IPS-18a (cell line): ENCODE measurements at regions not wholly inside any gene's neighbourhood (a gene's known extent, or its start where the extent isn't known, plus 50 kb on each side); places are given as distances from the start of the nearest gene placed in this dataset.

Experiments
- H3K27ac ChIP-seq: one replicate; pipeline ENCODE4 v1.5.1; 2013; ENCODE audit warnings: low read length
- H3K27me3 ChIP-seq: one replicate; pipeline ENCODE4 v1.6.1; 2013; ENCODE audit warnings: mild to moderate bottlenecking, low read length; ENCODE audit not compliant: control insufficient read depth, insufficient read depth
- H3K36me3 ChIP-seq: one replicate; pipeline ENCODE4 v1.6.1; 2013; ENCODE audit warnings: low read depth, low read length; ENCODE audit not compliant: control insufficient read depth
- H3K4me1 ChIP-seq: one replicate; pipeline ENCODE4 v1.6.1; 2013; ENCODE audit warnings: low read depth, low read length; ENCODE audit not compliant: control insufficient read depth
- H3K4me3 ChIP-seq: one replicate; pipeline ENCODE4 v1.5.1; 2013; ENCODE audit warnings: low read length
- H3K9ac ChIP-seq: one replicate; pipeline ENCODE4 v1.6.1; 2013; ENCODE audit warnings: mild to moderate bottlenecking, low read length, moderate library complexity
- H3K9me3 ChIP-seq: one replicate; pipeline ENCODE4 v1.6.1; 2013; ENCODE audit warnings: low read depth, low read length; ENCODE audit not compliant: control insufficient read depth

GRCh38 chr7:46369933-46370654 is 449.0 kb upstream of the IGFBP3 start:
- Histone ChIP-seq H3K36me3 (no peaks in the 10 kb centered on the region), H3K27me3 (no peaks in the 10 kb centered on the region), H3K9me3 (peaks cover 3% of the 10 kb centered on the region), H3K4me1 (no peaks in the 10 kb centered on the region), H3K4me3 (no peak overlapping the region), H3K9ac (no peak overlapping the region), H3K27ac (no peak overlapping the region)

GRCh38 chr7:46368871-46369270 is 447.8 kb upstream of the IGFBP3 start:
- Histone ChIP-seq H3K4me1 (no peaks in the 10 kb centered on the region), H3K9ac (no peak overlapping the region), H3K27me3 (no peaks in the 10 kb centered on the region), H3K36me3 (no peaks in the 10 kb centered on the region), H3K9me3 (peaks cover 3% of the 10 kb centered on the region), H3K4me3 (no peak overlapping the region), H3K27ac (no peak overlapping the region)

- no peak overlapping the region for H3K9ac ChIP-seq
- peaks cover 3% of the 10 kb centered on the region for H3K9me3 ChIP-seq
- H3K4me1 ChIP-seq, result no peaks in the 10 kb centered on the region
- H3K4me3 ChIP-seq, result no peak overlapping the region
- H3K27me3 ChIP-seq, result no peaks in the 10 kb centered on the region
- H3K36me3 ChIP-seq, result no peaks in the 10 kb centered on the region
- H3K27ac ChIP-seq, result no peak overlapping the region
Measured at GRCh38 chr7:46366526-46366925, 445.5 kb upstream of the IGFBP3 start.

GRCh38 chr7:46363688-46364087 is 442.6 kb upstream of the IGFBP3 start:
- peaks cover 9% of the 10 kb centered on the region for H3K4me1 ChIP-seq
- no peaks in the 10 kb centered on the region for H3K27me3 ChIP-seq
- H3K9me3 ChIP-seq, result peaks cover 3% of the 10 kb centered on the region
- no peak overlapping the region for H3K4me3 ChIP-seq
- no peak overlapping the region for H3K27ac ChIP-seq
- H3K36me3 ChIP-seq, result no peaks in the 10 kb centered on the region
- no peak overlapping the region for H3K9ac ChIP-seq

- Histone ChIP-seq H3K4me1 (peaks cover 9% of the 10 kb centered on the region), H3K4me3 (no peak overlapping the region), H3K27me3 (no peaks in the 10 kb centered on the region), H3K27ac (no peak overlapping the region), H3K9ac (no peak overlapping the region), H3K9me3 (no peaks in the 10 kb centered on the region), H3K36me3 (no peaks in the 10 kb centered on the region)
Measured at GRCh38 chr7:46360811-46361210, 439.7 kb upstream of the IGFBP3 start.

GRCh38 chr7:46360296-46360695 is 439.2 kb upstream of the IGFBP3 start:
- H3K9me3 ChIP-seq, result no peaks in the 10 kb centered on the region
- H3K4me1 ChIP-seq, result peaks cover 9% of the 10 kb centered on the region
- no peak overlapping the region for H3K27ac ChIP-seq

GRCh38 chr7:46357851-46358250 is 436.8 kb upstream of the IGFBP3 start:
- no peaks in the 10 kb centered on the region for H3K27me3 ChIP-seq
- peaks cover 9% of the 10 kb centered on the region for H3K4me1 ChIP-seq
- H3K9ac ChIP-seq, result no peak overlapping the region

More at GRCh38 chr7:46360296-46360695, 439.2 kb upstream of the IGFBP3 start:
- Histone ChIP-seq H3K36me3 (no peaks in the 10 kb centered on the region), H3K9ac (no peak overlapping the region), H3K27me3 (no peaks in the 10 kb centered on the region), H3K4me3 (no peak overlapping the region)

GRCh38 chr7:46357290-46357689 is 436.2 kb upstream of the IGFBP3 start:
- Histone ChIP-seq H3K27ac (no peak overlapping the region), H3K27me3 (no peaks in the 10 kb centered on the region), H3K9me3 (no peaks in the 10 kb centered on the region), H3K4me3 (no peak overlapping the region), H3K36me3 (no peaks in the 10 kb centered on the region), H3K4me1 (peaks cover 9% of the 10 kb centered on the region), H3K9ac (no peak overlapping the region)

More at GRCh38 chr7:46357851-46358250, 436.8 kb upstream of the IGFBP3 start:
- Histone ChIP-seq H3K36me3 (no peaks in the 10 kb centered on the region), H3K4me3 (no peak overlapping the region), H3K9me3 (no peaks in the 10 kb centered on the region), H3K27ac (no peak overlapping the region)

- H3K9me3 ChIP-seq, result no peaks in the 10 kb centered on the region
- H3K4me1 ChIP-seq, result peaks cover 9% of the 10 kb centered on the region
- no peaks in the 10 kb centered on the region for H3K27me3 ChIP-seq
- no peak overlapping the region for H3K4me3 ChIP-seq
- H3K27ac ChIP-seq, result no peak overlapping the region
- no peaks in the 10 kb centered on the region for H3K36me3 ChIP-seq
- H3K9ac ChIP-seq, result no peak overlapping the region
Measured at GRCh38 chr7:46356371-46356770, 435.3 kb upstream of the IGFBP3 start.

- Histone ChIP-seq H3K36me3 (no peaks in the 10 kb centered on the region), H3K27me3 (no peaks in the 10 kb centered on the region), H3K27ac (no peak overlapping the region), H3K4me3 (no peak overlapping the region), H3K9me3 (no peaks in the 10 kb centered on the region), H3K9ac (no peak overlapping the region), H3K4me1 (peaks cover 5% of the 10 kb centered on the region)
Measured at GRCh38 chr7:46355331-46355730, 434.3 kb upstream of the IGFBP3 start.

GRCh38 chr7:46352004-46352954 is 431.2 kb upstream of the IGFBP3 start:
- no peak overlapping the region for H3K27ac ChIP-seq
- H3K9me3 ChIP-seq, result no peaks in the 10 kb centered on the region
- no peak overlapping the region for H3K4me3 ChIP-seq
- no peaks in the 10 kb centered on the region for H3K27me3 ChIP-seq
- no peaks in the 10 kb centered on the region for H3K36me3 ChIP-seq
- no peak overlapping the region for H3K9ac ChIP-seq
- peaks cover 2% of the 10 kb centered on the region for H3K4me1 ChIP-seq
